ENCODE measurements at regions not wholly inside any gene's neighbourhood (a gene's known extent, or its start where the extent isn't known, plus 50 kb on each side); places are given as distances from the start of the nearest gene placed in this dataset.

- Histone ChIP-seq H3K36me3 (ENCODE audit: control insufficient read depth, insufficient read depth, low read length) (no peaks in the 10 kb centered on the region), H3K27me3 (ENCODE audit: control insufficient read depth, insufficient read depth, low read length) (no peaks in the 10 kb centered on the region), H3K4me3 (ENCODE audit: low read depth, low read length) (no peak overlapping the region)
- DNase-seq (ENCODE audit: low read depth), result no peak
- ChIA-PET CTCF (interaction anchor here (1.3 kb wide), 1 partner anchor 10 kb away, joined by 4 read pairs; no protein-coding TSS in a partner anchor), POLR2A (no interaction called here)
- no peak for TF ChIP-seq CTCF (IDR thresholded peaks at IDR 0.05; ENCODE audit: insufficient read depth, low read depth, low read length)
Measured at GRCh38 chr11:81634483-81634882, 1099.2 kb downstream of the FAM181B start.

GRCh38 chr11:81602508-81602907 is 1131.2 kb downstream of the FAM181B start:
- H3K4me3 ChIP-seq (ENCODE audit: low read depth, low read length), result no peak overlapping the region
- ChIA-PET POLR2A (no interaction called here), CTCF (no interaction called here)
- no peak for DNase-seq (ENCODE audit: low read depth)
- TF ChIP-seq CTCF (IDR thresholded peaks at IDR 0.05; ENCODE audit: insufficient read depth, low read depth, low read length), result no peak
- no peaks in the 10 kb centered on the region for H3K36me3 ChIP-seq (ENCODE audit: control insufficient read depth, insufficient read depth, low read length)
- H3K27me3 ChIP-seq (ENCODE audit: control insufficient read depth, insufficient read depth, low read length), result no peaks in the 10 kb centered on the region

GRCh38 chr11:81596704-81597103 is 1137.0 kb downstream of the FAM181B start:
- no peak for DNase-seq (ENCODE audit: low read depth)
- POLR2A ChIA-PET, result no interaction called here
- CTCF ChIA-PET, result no interaction called here
- Histone ChIP-seq H3K27me3 (ENCODE audit: control insufficient read depth, insufficient read depth, low read length) (no peaks in the 10 kb centered on the region), H3K4me3 (ENCODE audit: low read depth, low read length) (no peak overlapping the region), H3K36me3 (ENCODE audit: control insufficient read depth, insufficient read depth, low read length) (no peaks in the 10 kb centered on the region)
- TF ChIP-seq CTCF (IDR thresholded peaks at IDR 0.05; ENCODE audit: insufficient read depth, low read depth, low read length), result no peak

- CTCF ChIA-PET, result no interaction called here
- DNase-seq (ENCODE audit: low read depth), result no peak
- POLR2A ChIA-PET, result no interaction called here
- Histone ChIP-seq H3K27me3 (ENCODE audit: control insufficient read depth, insufficient read depth, low read length) (no peaks in the 10 kb centered on the region), H3K36me3 (ENCODE audit: control insufficient read depth, insufficient read depth, low read length) (no peaks in the 10 kb centered on the region), H3K4me3 (ENCODE audit: low read depth, low read length) (no peak overlapping the region)
- no peak for TF ChIP-seq CTCF (IDR thresholded peaks at IDR 0.05; ENCODE audit: insufficient read depth, low read depth, low read length)
Measured at GRCh38 chr11:81585390-81585933, 1148.2 kb downstream of the FAM181B start.

GRCh38 chr11:81579339-81579738 is 1154.3 kb downstream of the FAM181B start:
- H3K36me3 ChIP-seq (ENCODE audit: control insufficient read depth, insufficient read depth, low read length), result no peaks in the 10 kb centered on the region
- POLR2A ChIA-PET, result no interaction called here
- CTCF ChIA-PET, result no interaction called here
- DNase-seq (ENCODE audit: low read depth), result no peak
- no peak overlapping the region for H3K4me3 ChIP-seq (ENCODE audit: low read depth, low read length)
- TF ChIP-seq CTCF (IDR thresholded peaks at IDR 0.05; ENCODE audit: insufficient read depth, low read depth, low read length), result no peak
- H3K27me3 ChIP-seq (ENCODE audit: control insufficient read depth, insufficient read depth, low read length), result no peaks in the 10 kb centered on the region
